Tibial artery (tissue), 4 donors: ENCODE measurements at regions not wholly inside any gene's neighbourhood (a gene's known extent, or its start where the extent isn't known, plus 50 kb on each side); places are given as distances from the start of the nearest gene placed in this dataset.

Source experiments
- DNase-seq, 2 donors: peaks; one replicate each; pipeline ENCODE4 v3.0.0-alpha.2; 2019
- H3K27ac ChIP-seq, 2 donors: fragments of 200-600 bp; sonication (generic) in 1 of 2; 1 replicate in 1 of 2; 2 replicates in 1 of 2; pipeline ENCODE4 v1.5.1; 2018 to 2019; ENCODE audit warnings: mild to moderate bottlenecking in 1 of 2
- H3K27me3 ChIP-seq, 2 donors: fragments of 200-600 bp; sonication (generic) in 1 of 2; one replicate each; pipeline versions ENCODE4 v1.5.1 to v1.6.0; 2016 to 2019
- H3K36me3 ChIP-seq, 3 donors: fragments of 200-600 bp; sonication (generic) in 2 of 3; one replicate each; pipeline ENCODE4 v1.5.1; 2016 to 2019; ENCODE audit warnings: mild to moderate bottlenecking in 2 of 3
- H3K4me1 ChIP-seq, 4 donors: fragments of 200-600 bp; sonication (generic) in 2 of 4; 1 replicate in 3 of 4; 2 replicates in 1 of 4; pipeline ENCODE4 v1.5.1; 2016 to 2019
- H3K4me3 ChIP-seq, 2 donors: fragments of 200-600 bp; sonication (generic) in 1 of 2; 1 replicate in 1 of 2; 2 replicates in 1 of 2; pipeline ENCODE4 v1.5.1; 2018 to 2019; ENCODE audit warnings: mild to moderate bottlenecking in 2 of 2
- H3K9me3 ChIP-seq, 3 donors: fragments of 200-600 bp; sonication (generic) in 1 of 3; one replicate each; pipeline ENCODE4 v1.5.1; 2016 to 2019
- CTCF ChIP-seq, 2 experiments: fragments of 200-600 bp in 1 of 2; fragments of 450-650 bp in 1 of 2; IDR thresholded peaks; one replicate each; pipeline ENCODE4 v1.5.1; 2017 to 2019; ENCODE audit warnings: antibody characterized with exemption in 2 of 2, mild to moderate bottlenecking in 1 of 2, moderate library complexity in 1 of 2
- intact Hi-C: fragments of 100-400 bp; cut with DNase I; formaldehyde crosslinking; loops from one replicate; pipeline ENCODE4 v1.15.0; 2023; ENCODE audit warnings: low total_unique reads

- H3K4me3 ChIP-seq: no peak overlapping the region
- no peaks in the 10 kb centered on the region for H3K27me3 ChIP-seq
- intact Hi-C loops: no loop called here
- DNase-seq: no peak
- no peak overlapping the region for H3K27ac ChIP-seq
- H3K4me1 ChIP-seq: no peaks in the 10 kb centered on the region
- TF ChIP-seq CTCF (IDR thresholded peaks at IDR 0.05): no peak
- no peaks in the 10 kb centered on the region for H3K9me3 ChIP-seq
- no peaks in the 10 kb centered on the region for H3K36me3 ChIP-seq
Measured at GRCh38 chr3:78529601-78530000, 1238.2 kb downstream of the ROBO1 start.

- H3K9me3 ChIP-seq: no peaks in the 10 kb centered on the region
- H3K36me3 ChIP-seq: no peaks in the 10 kb centered on the region
- H3K4me3 ChIP-seq: no peak overlapping the region
- no peak for DNase-seq
- H3K4me1 ChIP-seq: no peaks in the 10 kb centered on the region
- H3K27me3 ChIP-seq: no peaks in the 10 kb centered on the region
- H3K27ac ChIP-seq: no peak overlapping the region
- intact Hi-C loops: no loop called here
- TF ChIP-seq CTCF (IDR thresholded peaks at IDR 0.05): no peak
Measured at GRCh38 chr3:78540485-78540884, 1227.3 kb downstream of the ROBO1 start.

- no peak overlapping the region for H3K4me3 ChIP-seq
- no peak for TF ChIP-seq CTCF (IDR thresholded peaks at IDR 0.05)
- intact Hi-C loops: no loop called here
- no peaks in the 10 kb centered on the region for H3K36me3 ChIP-seq
- no peak for DNase-seq
- H3K9me3 ChIP-seq: no peaks in the 10 kb centered on the region
- no peaks in the 10 kb centered on the region for H3K27me3 ChIP-seq
- no peaks in the 10 kb centered on the region for H3K4me1 ChIP-seq
- H3K27ac ChIP-seq: no peak overlapping the region
Measured at GRCh38 chr3:78545827-78546226, 1222.0 kb downstream of the ROBO1 start.
